Limb (tissue), 2 donors: ENCODE measurements at regions not wholly inside any gene's neighbourhood (a gene's known extent, or its start where the extent isn't known, plus 50 kb on each side); places are given as distances from the start of the nearest gene placed in this dataset.

Source experiments
- DNase-seq, 2 donors: peaks; one replicate each; pipeline ENCODE4 v3.0.0-alpha.2; 2016; ENCODE audit errors: extremely low spot score in 2 of 2

DNA sequence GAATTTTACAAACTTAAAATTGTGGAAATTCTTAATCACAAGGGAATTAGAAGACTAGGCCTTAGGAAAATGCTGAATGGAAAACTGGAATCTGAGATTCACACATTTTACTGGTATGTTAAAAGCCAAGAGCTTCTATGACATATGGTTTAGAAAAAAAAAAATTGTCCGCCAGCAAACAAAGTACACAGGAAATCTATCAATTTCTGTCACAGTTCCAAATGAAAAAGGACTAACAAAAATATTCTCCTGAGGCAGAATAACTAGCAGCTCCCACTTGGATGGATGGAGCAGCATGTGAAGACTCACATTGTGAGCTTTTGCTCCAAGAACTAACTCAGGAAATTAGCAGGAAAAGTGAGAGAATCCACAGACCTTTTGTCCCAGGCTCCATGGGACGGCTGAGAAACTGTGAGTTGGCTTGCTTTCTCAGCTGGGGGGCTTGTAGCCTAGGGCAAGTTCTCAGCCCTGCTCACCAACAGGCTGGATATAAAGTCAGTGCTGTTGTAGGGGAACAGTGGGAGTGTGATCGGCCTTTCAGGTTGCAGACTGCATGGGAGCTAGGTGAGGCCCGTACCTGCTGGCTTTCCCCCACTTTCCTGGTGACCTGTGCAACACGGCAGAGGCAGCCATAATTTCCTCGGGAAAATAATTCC, 731.1 kb upstream of the SGO1 start:
- DNase-seq = peak in 1 of 2 donors; percentile 7

DNA sequence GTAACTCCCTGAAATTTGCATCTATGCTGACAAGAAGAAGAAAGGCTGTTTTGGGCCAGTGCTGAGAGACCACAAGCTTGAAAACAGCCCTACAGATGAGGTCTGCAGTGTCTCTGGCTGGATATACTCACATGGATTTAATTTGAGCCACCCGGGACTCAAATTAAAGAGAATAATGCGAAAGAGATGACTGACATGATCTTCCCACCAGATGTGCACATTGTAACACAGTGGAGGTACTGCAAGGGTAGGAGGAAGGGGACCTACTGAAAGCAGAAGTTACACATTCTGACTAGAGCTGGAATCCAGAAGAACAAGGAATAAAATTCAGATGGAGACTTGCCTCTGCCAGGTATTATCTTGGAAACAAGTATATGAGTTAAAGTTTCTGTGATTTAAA, 728.3 kb upstream of the SGO1 start:
- DNase-seq = peak in 1 of 2 donors; percentile 85

DNA sequence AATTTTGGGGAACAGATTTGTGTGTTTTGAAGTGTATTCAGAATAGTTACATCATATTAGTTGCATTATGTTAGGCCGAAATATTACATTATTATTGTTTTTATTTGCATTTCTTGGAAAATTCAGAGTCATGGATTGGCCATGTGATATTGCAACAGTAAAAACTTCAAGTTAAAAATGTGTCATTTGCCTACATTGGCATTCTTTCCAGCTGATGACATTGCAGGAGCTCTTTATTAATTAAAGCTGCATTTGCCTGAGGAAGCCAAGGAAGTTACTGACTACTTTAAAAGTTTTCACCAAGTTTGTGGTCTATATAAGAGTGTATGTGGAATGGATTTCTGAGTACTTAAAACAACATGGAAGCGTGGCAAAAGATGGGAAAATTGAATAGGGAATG, 726.4 kb upstream of the SGO1 start:
- DNase-seq = no peak

- DNase-seq = no peak
These were observed 723.5 kb upstream of the SGO1 start for GRCh38 chr3:20909511-20909910.

DNA sequence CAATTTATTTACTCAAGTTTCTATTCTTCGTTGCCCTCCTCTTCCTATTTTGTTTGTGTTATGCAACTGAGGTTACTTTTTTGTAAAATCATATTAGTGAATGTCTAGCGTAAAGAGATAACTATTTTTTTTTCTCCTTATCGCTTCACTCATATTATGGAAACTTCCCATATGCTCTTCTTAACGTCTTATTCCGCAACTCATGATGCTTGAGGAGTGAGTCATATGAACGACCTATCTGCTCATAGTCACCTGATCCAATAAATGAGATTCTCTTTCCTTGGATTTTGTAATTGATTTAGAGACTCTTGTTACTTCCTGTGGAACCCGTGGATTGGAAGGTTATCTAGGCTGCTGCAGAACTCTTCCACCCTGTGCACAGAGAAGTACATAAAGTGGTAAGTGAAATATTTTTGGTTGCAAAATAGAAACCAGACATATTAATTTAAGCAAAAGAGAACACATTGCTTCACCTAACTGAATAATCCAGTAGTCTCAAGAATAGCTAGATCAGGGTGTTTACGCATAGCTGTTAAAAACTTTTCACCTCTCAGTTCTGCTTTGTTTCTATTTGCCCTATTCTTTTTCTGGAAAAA, 719.3 kb upstream of the SGO1 start:
- no peak for DNase-seq

- DNase-seq = no peak
These were observed 718.7 kb upstream of the SGO1 start for GRCh38 chr3:20904671-20905070.

- DNase-seq = no peak
These were observed 713.0 kb upstream of the SGO1 start for GRCh38 chr3:20898962-20899361.

GRCh38 chr3:20890111-20890519, 704.1 kb upstream of the SGO1 start:
- DNase-seq = no peak

DNA sequence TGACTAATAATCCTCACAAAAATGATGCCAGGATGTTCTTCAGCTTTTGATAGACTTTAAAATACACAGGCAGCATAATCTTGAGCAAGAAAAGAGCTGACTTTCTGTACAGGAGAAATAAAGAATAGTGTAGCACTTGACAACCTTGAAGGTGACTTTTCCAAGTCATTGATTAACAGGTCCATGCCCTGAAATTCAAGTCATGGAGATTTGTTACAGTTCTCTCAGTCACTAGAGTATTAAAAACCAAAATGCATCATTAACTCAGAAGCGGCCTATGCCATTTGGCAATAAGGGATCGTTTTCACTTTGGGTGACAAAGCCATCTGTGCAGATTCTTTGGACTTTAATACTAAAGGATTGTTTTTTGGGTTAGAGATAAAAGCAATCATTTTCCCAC, 692.7 kb upstream of the SGO1 start:
- DNase-seq = no peak

GRCh38 chr3:20873235-20873634, 687.2 kb upstream of the SGO1 start:
- DNase-seq = no peak

DNA sequence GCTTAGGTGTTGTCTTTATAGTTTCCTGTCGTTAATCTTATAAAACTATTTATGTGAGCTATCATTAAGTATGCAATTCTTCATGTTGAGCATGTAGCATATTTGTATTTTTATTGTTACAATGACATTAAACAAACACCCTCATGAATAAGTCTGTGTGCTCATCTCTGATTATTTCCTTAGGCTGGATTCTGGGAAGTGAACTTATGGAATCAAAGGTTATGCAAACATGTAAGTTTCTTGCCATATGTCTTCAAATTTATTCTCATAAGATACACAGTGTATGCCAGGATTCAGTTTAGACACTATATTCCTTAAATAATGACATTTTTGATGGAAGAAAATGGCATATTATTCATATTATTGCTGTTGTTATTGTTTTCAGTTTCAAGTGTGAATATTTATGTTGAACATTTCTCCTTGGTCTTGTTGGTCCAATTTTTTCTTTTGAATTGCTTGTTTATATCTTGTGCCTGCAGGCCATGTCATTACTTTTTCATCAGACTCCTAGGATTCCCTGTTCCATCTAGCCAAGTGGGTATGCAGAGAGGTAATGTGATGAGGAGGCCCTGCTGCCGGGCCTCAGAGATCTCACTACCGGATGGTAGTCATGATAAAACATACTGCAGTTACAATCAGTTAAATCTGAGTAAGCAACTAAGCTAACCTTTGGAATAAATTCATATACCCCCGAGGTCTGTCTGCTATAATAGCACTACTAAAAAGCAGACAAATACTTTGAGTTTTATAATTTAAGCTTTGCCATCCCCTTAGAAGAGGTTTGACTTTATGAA, 684.3 kb upstream of the SGO1 start:
- no peak for DNase-seq

- DNase-seq = no peak
These were observed 679.8 kb upstream of the SGO1 start for GRCh38 chr3:20865803-20866202.

DNA sequence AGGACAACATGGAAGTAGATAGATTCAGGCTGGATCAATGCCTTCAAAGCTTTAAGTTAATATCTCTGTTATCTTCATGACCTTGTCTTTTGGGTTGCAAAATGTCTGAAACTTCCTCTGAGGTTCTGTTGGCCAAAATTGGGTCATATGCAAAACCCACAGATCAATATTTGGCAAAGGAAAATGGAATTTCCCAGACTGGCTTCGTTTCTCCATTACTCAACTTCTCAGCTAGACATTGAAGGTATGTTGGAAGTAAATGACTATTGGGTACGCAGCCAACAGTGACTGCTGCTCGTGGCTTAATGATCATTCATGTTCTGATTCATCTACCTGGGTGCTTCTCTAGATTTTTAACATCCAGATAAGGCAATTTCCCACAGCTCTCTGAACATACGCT, 675.4 kb upstream of the SGO1 start:
- DNase-seq = no peak

DNA sequence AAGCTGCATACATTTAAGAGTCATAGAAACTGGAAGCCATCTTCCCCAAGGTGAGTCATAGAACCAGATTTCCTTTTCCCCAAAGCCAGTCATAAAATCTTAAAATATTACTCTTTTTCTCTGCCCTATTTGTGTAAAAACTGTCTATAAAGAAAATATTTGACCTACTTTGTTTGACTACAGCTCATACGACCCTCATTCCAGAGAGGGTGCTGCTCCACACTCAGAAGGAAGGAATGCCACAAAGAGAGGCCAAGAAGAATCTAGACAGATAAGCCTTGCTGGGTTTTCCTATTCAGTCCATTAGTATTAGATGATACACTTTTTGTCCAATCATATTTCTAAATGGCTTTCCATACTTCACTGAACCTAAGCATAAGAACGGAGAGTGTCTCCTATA, 671.6 kb upstream of the SGO1 start:
- DNase-seq = no peak

- no peak for DNase-seq
These were observed 667.9 kb upstream of the SGO1 start for GRCh38 chr3:20853890-20854289.

- DNase-seq = no peak
These were observed 666.7 kb upstream of the SGO1 start for GRCh38 chr3:20852712-20853111.

- DNase-seq = no peak
These were observed 664.0 kb upstream of the SGO1 start for GRCh38 chr3:20849975-20850374.

DNA sequence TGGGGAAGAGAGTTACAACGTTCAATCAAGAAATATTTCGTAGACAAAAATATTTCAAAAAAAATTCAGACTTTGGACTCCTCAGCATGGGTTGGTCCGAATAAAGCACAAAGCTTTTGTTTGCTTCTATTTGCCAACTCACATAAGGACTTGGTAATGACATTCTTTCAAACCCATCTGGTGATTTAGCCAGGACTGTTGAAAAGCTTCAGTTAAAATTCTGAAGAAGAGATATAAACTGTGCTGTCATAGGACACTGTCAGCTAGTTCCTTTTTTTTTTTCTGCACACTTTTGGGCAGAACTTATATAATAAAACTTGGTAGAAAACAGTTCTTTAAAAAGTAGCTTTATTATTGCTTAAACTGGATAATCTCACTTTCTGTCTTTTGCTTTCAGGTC, 660.8 kb upstream of the SGO1 start:
- no peak for DNase-seq

DNA sequence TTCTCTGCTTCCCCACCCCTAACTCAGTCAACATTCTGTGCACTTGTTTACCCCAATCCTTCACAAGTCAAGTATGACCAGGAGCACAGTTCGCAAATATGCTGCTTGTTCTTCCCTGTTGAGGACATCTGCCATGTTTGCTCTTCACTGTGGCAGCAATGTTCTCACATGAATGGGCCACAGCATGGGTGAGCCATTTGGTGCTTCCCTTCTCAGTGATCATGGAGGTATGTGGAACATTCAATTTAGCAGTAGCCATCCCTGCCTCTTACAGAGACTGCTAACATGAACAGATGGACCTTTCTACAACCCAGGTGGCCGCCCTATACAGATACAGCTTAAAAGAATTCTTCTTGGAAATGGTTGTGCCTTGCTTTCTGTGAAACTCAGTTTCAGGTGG, 660.1 kb upstream of the SGO1 start:
- no peak for DNase-seq

DNA sequence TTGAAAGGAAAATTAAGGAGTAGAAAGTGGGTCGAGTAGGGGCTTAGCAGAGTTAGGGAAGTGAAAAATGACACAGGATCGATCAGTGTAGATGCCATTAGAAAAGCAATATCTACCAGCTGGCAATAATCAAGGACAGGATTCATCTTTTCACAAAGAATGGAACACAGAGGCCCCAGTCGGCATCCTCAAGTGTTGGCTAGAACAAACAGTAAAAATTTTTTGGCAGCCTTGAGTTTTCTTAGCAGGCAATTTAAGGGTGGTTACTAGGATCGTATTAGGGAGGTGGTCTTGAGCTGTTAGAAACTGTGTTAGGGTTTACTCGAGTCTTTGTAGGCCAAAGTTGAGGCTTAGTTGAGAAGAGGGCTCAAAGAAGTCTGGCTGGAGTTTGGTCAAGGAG, 658.8 kb upstream of the SGO1 start:
- no peak for DNase-seq

- no peak for DNase-seq
These were observed 656.8 kb upstream of the SGO1 start for GRCh38 chr3:20842594-20843436.

DNA sequence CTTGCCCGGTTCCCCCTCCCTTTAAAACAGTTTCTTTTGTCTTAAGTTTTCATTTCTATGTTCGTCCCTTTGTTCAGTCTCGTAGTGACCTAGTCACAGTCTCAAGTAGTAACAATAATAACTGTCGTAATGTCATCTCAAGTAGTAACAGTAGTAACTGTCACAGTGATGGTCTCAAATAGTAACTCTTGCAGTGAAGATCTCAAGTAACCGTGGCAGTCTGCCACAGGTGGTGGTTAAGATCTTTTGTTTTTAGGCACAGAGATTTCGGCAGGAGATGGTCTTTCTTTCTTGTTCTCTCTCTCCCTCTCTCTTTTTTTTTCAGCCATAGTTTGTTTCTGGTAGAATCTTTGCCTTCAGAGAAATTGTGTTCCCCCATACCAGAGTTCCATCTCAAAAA, 656.0 kb upstream of the SGO1 start:
- no peak for DNase-seq
